OCI-LY3 (cell line): ENCODE measurements at regions not wholly inside any gene's neighbourhood (a gene's known extent, or its start where the extent isn't known, plus 50 kb on each side); places are given as distances from the start of the nearest gene placed in this dataset.

Experiments used
- H2AFZ ChIP-seq: fragments of 200-600, 300-600 bp; shearing (Covaris generic); 2 replicates; pipeline ENCODE4 v1.6.0; 2014; ENCODE audit warnings: antibody characterized with exemption, low read depth, low read length
- H3K27ac ChIP-seq: fragments of 200-600, 300-600 bp; sonication (generic); 2 replicates; pipeline ENCODE4 v1.5.1; 2014; ENCODE audit warnings: mild to moderate bottlenecking, low read length, moderate library complexity, mixed read lengths
- H3K27me3 ChIP-seq: fragments of 200-600, 300-600 bp; sonication (generic); 2 replicates; pipeline ENCODE4 v1.6.1; 2014; ENCODE audit warnings: low read depth, low read length, mixed read lengths
- H3K36me3 ChIP-seq: fragments of 200-600, 300-600 bp; sonication (generic); replicated peaks from 2 replicates; pipeline ENCODE3; 2014; ENCODE audit warnings: low read depth, low read length, mixed read lengths
- H3K4me1 ChIP-seq: fragments of 300-600, 200-600 bp; sonication (generic); 2 replicates; pipeline ENCODE4 v1.6.1; 2014; ENCODE audit warnings: low read length, mixed read lengths
- H3K4me2 ChIP-seq: fragments of 200-600, 300-600 bp; sonication (generic); 2 replicates; pipeline ENCODE4 v1.6.1; 2014; ENCODE audit warnings: low read length, mixed read lengths
- H3K4me3 ChIP-seq: fragments of 300-600, 200-600 bp; sonication (generic); 2 replicates; pipeline ENCODE4 v1.5.1; 2014; ENCODE audit warnings: antibody characterized with exemption, mild to moderate bottlenecking, low read length, moderate library complexity
- H3K79me2 ChIP-seq: fragments of 300-600, 200-600 bp; shearing (Covaris generic); 2 replicates; pipeline ENCODE4 v1.6.1; 2014; ENCODE audit warnings: mild to moderate bottlenecking, low read length, mixed read lengths
- H3K9ac ChIP-seq: fragments of 300-600, 200-600 bp; shearing (Covaris generic); 2 replicates; pipeline ENCODE4 v1.6.0; 2014; ENCODE audit warnings: mild to moderate bottlenecking, low read length, moderate library complexity
- H3K9me3 ChIP-seq: fragments of 200-600, 300-600 bp; shearing (Covaris generic); 2 replicates; pipeline ENCODE4 v1.6.1; 2014; ENCODE audit warnings: low read length, mixed read lengths; ENCODE audit not compliant: insufficient read depth
- H4K20me1 ChIP-seq: fragments of 200-600, 300-600 bp; sonication (generic); 2 replicates; pipeline ENCODE4 v1.6.1; 2016; ENCODE audit warnings: low read length, mixed read lengths; ENCODE audit not compliant: insufficient read depth
- CTCF ChIP-seq: fragments of 200-600, 300-600 bp; sonication (generic); IDR thresholded peaks from 2 replicates; pipeline ENCODE4 v1.5.1; 2014; ENCODE audit warnings: antibody characterized with exemption, low read length, low read depth
- EZH2phosphoT487 ChIP-seq: fragments of 200-600 bp; shearing (Covaris generic); IDR thresholded peaks from 2 replicates; pipeline ENCODE4 v1.6.1; 2018; ENCODE audit warnings: antibody characterized with exemption, mixed run types, low read depth

GRCh38 chr1:194039578-194039977, 853.2 kb upstream of the B3GALT2 start:
- no peak overlapping the region for H3K4me3 ChIP-seq
- no peaks in the 10 kb centered on the region for H4K20me1 ChIP-seq
- H3K4me1 ChIP-seq: peaks cover 9% of the 10 kb centered on the region
- H3K27me3 ChIP-seq: no peaks in the 10 kb centered on the region
- no peak overlapping the region for H2AFZ ChIP-seq
- H3K9ac ChIP-seq: no peak overlapping the region
- no peaks in the 10 kb centered on the region for H3K9me3 ChIP-seq
- no peaks in the 10 kb centered on the region for H3K36me3 ChIP-seq
- no peak for TF ChIP-seq CTCF
- no peak for TF ChIP-seq EZH2phosphoT487
- no peak overlapping the region for H3K4me2 ChIP-seq
- H3K27ac ChIP-seq: no peak overlapping the region
- H3K79me2 ChIP-seq: no peaks in the 10 kb centered on the region

- Histone ChIP-seq H3K79me2 (no peaks in the 10 kb centered on the region), H3K27me3 (no peaks in the 10 kb centered on the region), H3K27ac (no peak overlapping the region), H4K20me1 (no peaks in the 10 kb centered on the region), H3K9me3 (peaks cover 17% of the 10 kb centered on the region; the same call in 1 of the 2 replicates), H3K4me1 (no peaks in the 10 kb centered on the region), H3K4me3 (no peak overlapping the region), H2AFZ (no peak overlapping the region), H3K4me2 (no peak overlapping the region), H3K36me3 (peaks cover 3% of the 10 kb centered on the region), H3K9ac (no peak overlapping the region)
- no peak for TF ChIP-seq EZH2phosphoT487
Measured at GRCh38 chr1:194033646-194034045, 847.2 kb upstream of the B3GALT2 start.

GRCh38 chr1:194028002-194028401, 841.6 kb upstream of the B3GALT2 start:
- Histone ChIP-seq H4K20me1 (no peaks in the 10 kb centered on the region), H3K27ac (no peak overlapping the region), H3K9me3 (peaks cover 7% of the 10 kb centered on the region; the same call in 1 of the 2 replicates), H3K4me2 (no peak overlapping the region), H3K36me3 (no peaks in the 10 kb centered on the region), H3K4me1 (peaks cover 4% of the 10 kb centered on the region; the same call in 1 of the 2 replicates), H3K9ac (no peak overlapping the region), H3K27me3 (no peaks in the 10 kb centered on the region), H3K4me3 (no peak overlapping the region), H2AFZ (no peak overlapping the region), H3K79me2 (no peaks in the 10 kb centered on the region)
- TF ChIP-seq EZH2phosphoT487 (no peak), CTCF (no peak)

DNA sequence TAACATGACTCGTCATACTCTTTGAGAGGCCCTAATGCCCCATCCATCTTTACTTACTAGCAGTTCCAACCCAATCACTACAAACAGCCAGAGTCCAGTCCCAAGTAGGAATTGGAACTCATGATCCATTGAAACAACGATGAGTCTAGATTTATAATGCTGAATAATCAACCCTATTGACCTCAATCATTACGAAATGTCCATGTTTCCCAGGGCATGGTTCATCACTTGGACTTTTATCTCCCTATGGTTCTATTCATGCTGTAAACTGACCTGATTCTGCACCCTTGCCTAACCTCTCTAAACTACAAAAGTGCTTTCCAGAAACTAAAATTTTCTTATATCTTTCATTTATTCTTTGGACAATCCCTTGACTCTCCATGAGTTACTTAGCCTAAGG, 840.0 kb upstream of the B3GALT2 start:
- H3K79me2 ChIP-seq: no peaks in the 10 kb centered on the region
- no peaks in the 10 kb centered on the region for H4K20me1 ChIP-seq

More for the DNA sequence above, 840.0 kb upstream of the B3GALT2 start:
- Histone ChIP-seq H3K4me2 (no peak overlapping the region), H2AFZ (no peak overlapping the region), H3K36me3 (no peaks in the 10 kb centered on the region), H3K9me3 (no peaks in the 10 kb centered on the region), H3K4me1 (peaks cover 4% of the 10 kb centered on the region; the same call in 1 of the 2 replicates), H3K27ac (no peak overlapping the region), H3K9ac (no peak overlapping the region), H3K27me3 (no peaks in the 10 kb centered on the region), H3K4me3 (no peak overlapping the region)
- TF ChIP-seq EZH2phosphoT487 (no peak), CTCF (no peak)
